ENCODE measurements at regions not wholly inside any gene's neighbourhood (a gene's known extent, or its start where the extent isn't known, plus 50 kb on each side); places are given as distances from the start of the nearest gene placed in this dataset.

GRCh38 chrX:4800756-4801155 is 1087.3 kb upstream of the PRKX start:
- TF ChIP-seq CSDC2 (CRISPR knock-in tag; IDR thresholded peaks at IDR 0.05) (no peak), ZNF8 (CRISPR knock-in tag; IDR thresholded peaks at IDR 0.05) (no peak), RARB (CRISPR knock-in tag; IDR thresholded peaks at IDR 0.05) (no peak), OSR1 (CRISPR knock-in tag; IDR thresholded peaks at IDR 0.05) (no peak), CSRNP3 (CRISPR knock-in tag; IDR thresholded peaks at IDR 0.05) (no peak), ARNTL (CRISPR knock-in tag; IDR thresholded peaks at IDR 0.05; ENCODE audit: borderline replicate concordance, low read depth) (no peak), ZNF565 (CRISPR knock-in tag; conservative IDR thresholded peaks at IDR 0.05; ENCODE audit: low read depth) (no peak), POU6F1 (CRISPR knock-in tag; IDR thresholded peaks at IDR 0.05; ENCODE audit: borderline replicate concordance, low read depth) (no peak), TCF4 (CRISPR knock-in tag; IDR thresholded peaks at IDR 0.05; ENCODE audit: borderline replicate concordance) (no peak), ZNF70 (CRISPR knock-in tag; IDR thresholded peaks at IDR 0.05) (no peak), ISL1 (CRISPR knock-in tag; IDR thresholded peaks at IDR 0.05) (no peak), ZFP3 (CRISPR knock-in tag; IDR thresholded peaks at IDR 0.05) (no peak), PATZ1 (CRISPR knock-in tag; IDR thresholded peaks at IDR 0.05; ENCODE audit: borderline replicate concordance) (no peak), TSHZ2 (CRISPR knock-in tag; IDR thresholded peaks at IDR 0.05) (no peak), SNAI2 (CRISPR knock-in tag; IDR thresholded peaks at IDR 0.05) (no peak), PPARA (CRISPR knock-in tag; IDR thresholded peaks at IDR 0.05; ENCODE audit: borderline replicate concordance) (no peak), CREB5 (CRISPR knock-in tag; IDR thresholded peaks at IDR 0.05; ENCODE audit: low read depth) (no peak), ZC3H10 (CRISPR knock-in tag; IDR thresholded peaks at IDR 0.05) (no peak), ZFP30 (CRISPR knock-in tag; IDR thresholded peaks at IDR 0.05) (no peak), GLIS3 (CRISPR knock-in tag; IDR thresholded peaks at IDR 0.05) (no peak)
- no peak for ATAC-seq

GRCh38 chrX:4787971-4788370 is 1074.5 kb upstream of the PRKX start:
- TF ChIP-seq ARNTL (CRISPR knock-in tag; IDR thresholded peaks at IDR 0.05; ENCODE audit: borderline replicate concordance, low read depth) (no peak), PPARA (CRISPR knock-in tag; IDR thresholded peaks at IDR 0.05; ENCODE audit: borderline replicate concordance) (no peak), ISL1 (CRISPR knock-in tag; IDR thresholded peaks at IDR 0.05) (no peak), TSHZ2 (CRISPR knock-in tag; IDR thresholded peaks at IDR 0.05) (no peak), SNAI2 (CRISPR knock-in tag; IDR thresholded peaks at IDR 0.05) (no peak), CSDC2 (CRISPR knock-in tag; IDR thresholded peaks at IDR 0.05) (no peak), ZFP30 (CRISPR knock-in tag; IDR thresholded peaks at IDR 0.05) (no peak), POU6F1 (CRISPR knock-in tag; IDR thresholded peaks at IDR 0.05; ENCODE audit: borderline replicate concordance, low read depth) (no peak), RARB (CRISPR knock-in tag; IDR thresholded peaks at IDR 0.05) (no peak), ZNF565 (CRISPR knock-in tag; conservative IDR thresholded peaks at IDR 0.05; ENCODE audit: low read depth) (no peak), OSR1 (CRISPR knock-in tag; IDR thresholded peaks at IDR 0.05) (no peak), BACH2 (CRISPR knock-in tag; IDR thresholded peaks at IDR 0.05; ENCODE audit: borderline replicate concordance) (no peak), TCF4 (CRISPR knock-in tag; IDR thresholded peaks at IDR 0.05; ENCODE audit: borderline replicate concordance) (no peak)
- ATAC-seq: no peak
